ENCODE measurements at regions not wholly inside any gene's neighbourhood (a gene's known extent, or its start where the extent isn't known, plus 50 kb on each side); places are given as distances from the start of the nearest gene placed in this dataset.
"Not testable (repeated sequence)": the region's sequence is repeated elsewhere in the genome, so short reads cannot be mapped to it uniquely, and the experiment has no call there.

GRCh38 chr3:29182828-29183227 lies 98.0 kb upstream of the RBMS3 start:
- not testable (repeated sequence) for DNase-seq; H3K4me3 ChIP-seq (ENCODE audit: insufficient read depth, low read depth, low read length); H3K36me3 ChIP-seq (replicated peaks; ENCODE audit: control insufficient read depth, insufficient read depth, low read length); H3K27me3 ChIP-seq (ENCODE audit: control insufficient read depth, insufficient read depth, low read length)

- no peak for DNase-seq
These were observed 97.4 kb upstream of the RBMS3 start for GRCh38 chr3:29183346-29184087.

GRCh38 chr3:29185706-29186105 lies 95.2 kb upstream of the RBMS3 start:
- no peak for DNase-seq
- Histone ChIP-seq H3K36me3 (replicated peaks; ENCODE audit: control insufficient read depth, insufficient read depth, low read length) (no peaks in the 10 kb centered on the region), H3K4me3 (ENCODE audit: insufficient read depth, low read depth, low read length) (no peak overlapping the region), H3K27me3 (ENCODE audit: control insufficient read depth, insufficient read depth, low read length) (no peaks in the 10 kb centered on the region)

More at GRCh38 chr3:29183346-29184087, 97.4 kb upstream of the RBMS3 start:
- Histone ChIP-seq H3K27me3 (ENCODE audit: control insufficient read depth, insufficient read depth, low read length) (no peaks in the 10 kb centered on the region), H3K36me3 (replicated peaks; ENCODE audit: control insufficient read depth, insufficient read depth, low read length) (no peaks in the 10 kb centered on the region), H3K4me3 (ENCODE audit: insufficient read depth, low read depth, low read length) (no peak overlapping the region)

GRCh38 chr3:29186131-29186599 lies 94.7 kb upstream of the RBMS3 start:
- no peak overlapping the region for H3K4me3 ChIP-seq (ENCODE audit: insufficient read depth, low read depth, low read length)
- no peak for DNase-seq
- no peaks in the 10 kb centered on the region for H3K27me3 ChIP-seq (ENCODE audit: control insufficient read depth, insufficient read depth, low read length)
- H3K36me3 ChIP-seq (replicated peaks; ENCODE audit: control insufficient read depth, insufficient read depth, low read length) = no peaks in the 10 kb centered on the region

GRCh38 chr3:29186982-29187725 lies 93.7 kb upstream of the RBMS3 start:
- Histone ChIP-seq H3K4me3 (ENCODE audit: insufficient read depth, low read depth, low read length) (no peak overlapping the region), H3K36me3 (replicated peaks; ENCODE audit: control insufficient read depth, insufficient read depth, low read length) (no peaks in the 10 kb centered on the region), H3K27me3 (ENCODE audit: control insufficient read depth, insufficient read depth, low read length) (no peaks in the 10 kb centered on the region)
- DNase-seq = no peak

DNA sequence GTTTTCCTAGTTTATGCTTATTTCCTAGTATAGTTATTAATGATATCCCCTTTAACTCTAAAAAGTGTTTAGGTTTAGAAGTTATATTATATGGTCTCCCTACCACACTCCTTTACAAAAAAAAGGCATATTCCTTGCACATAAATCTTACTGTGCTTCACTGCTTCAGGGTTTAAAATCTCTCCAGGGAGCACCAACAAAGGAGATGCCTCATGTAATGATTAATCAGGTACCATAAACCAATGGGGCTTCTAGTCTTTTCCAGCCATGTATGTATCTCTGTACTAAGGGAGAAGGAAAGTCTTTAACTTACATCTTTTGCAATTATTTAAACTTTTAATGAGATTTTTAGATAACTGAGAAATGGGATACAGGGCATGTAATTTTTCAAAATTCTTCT lies 91.5 kb upstream of the RBMS3 start:
- DNase-seq = no peak
- Histone ChIP-seq H3K36me3 (replicated peaks; ENCODE audit: control insufficient read depth, insufficient read depth, low read length) (no peaks in the 10 kb centered on the region), H3K27me3 (ENCODE audit: control insufficient read depth, insufficient read depth, low read length) (no peaks in the 10 kb centered on the region), H3K4me3 (ENCODE audit: insufficient read depth, low read depth, low read length) (no peak overlapping the region)

GRCh38 chr3:29194139-29194538 lies 86.7 kb upstream of the RBMS3 start:
- Histone ChIP-seq H3K27me3 (ENCODE audit: control insufficient read depth, insufficient read depth, low read length) (no peaks in the 10 kb centered on the region), H3K4me3 (ENCODE audit: insufficient read depth, low read depth, low read length) (no peak overlapping the region), H3K36me3 (replicated peaks; ENCODE audit: control insufficient read depth, insufficient read depth, low read length) (no peaks in the 10 kb centered on the region)
- no peak for DNase-seq

- DNase-seq = no peak
- Histone ChIP-seq H3K27me3 (ENCODE audit: control insufficient read depth, insufficient read depth, low read length) (no peaks in the 10 kb centered on the region), H3K36me3 (replicated peaks; ENCODE audit: control insufficient read depth, insufficient read depth, low read length) (no peaks in the 10 kb centered on the region), H3K4me3 (ENCODE audit: insufficient read depth, low read depth, low read length) (no peak overlapping the region)
These were observed 85.8 kb upstream of the RBMS3 start for GRCh38 chr3:29195056-29195455.

DNA sequence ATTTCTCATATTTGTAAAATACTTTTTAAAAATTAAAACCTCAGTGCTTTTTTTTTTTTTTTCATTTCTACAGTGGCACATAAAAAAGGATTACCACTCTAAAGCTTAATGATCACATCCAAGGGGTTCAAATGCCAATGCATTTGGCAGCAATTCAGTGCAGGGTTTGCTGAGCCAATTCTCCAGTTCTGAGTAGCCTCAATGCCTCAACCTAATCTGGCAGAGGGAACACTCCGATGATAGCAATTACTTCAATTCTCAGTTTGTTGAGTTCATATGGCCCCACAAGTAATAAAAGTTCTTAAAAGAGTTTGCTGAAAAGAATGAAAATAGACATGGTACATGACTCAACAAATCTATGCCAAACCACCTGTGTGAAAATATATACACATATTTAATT lies 79.3 kb upstream of the RBMS3 start:
- H3K4me3 ChIP-seq (ENCODE audit: insufficient read depth, low read depth, low read length) = no peak overlapping the region
- no peaks in the 10 kb centered on the region for H3K36me3 ChIP-seq (replicated peaks; ENCODE audit: control insufficient read depth, insufficient read depth, low read length)
- H3K27me3 ChIP-seq (ENCODE audit: control insufficient read depth, insufficient read depth, low read length) = no peaks in the 10 kb centered on the region
- DNase-seq = no peak

- Histone ChIP-seq H3K27me3 (ENCODE audit: control insufficient read depth, insufficient read depth, low read length) (no peaks in the 10 kb centered on the region), H3K4me3 (ENCODE audit: insufficient read depth, low read depth, low read length) (no peak overlapping the region), H3K36me3 (replicated peaks; ENCODE audit: control insufficient read depth, insufficient read depth, low read length) (no peaks in the 10 kb centered on the region)
- no peak for DNase-seq
These were observed 78.5 kb upstream of the RBMS3 start for GRCh38 chr3:29202378-29202777.

DNA sequence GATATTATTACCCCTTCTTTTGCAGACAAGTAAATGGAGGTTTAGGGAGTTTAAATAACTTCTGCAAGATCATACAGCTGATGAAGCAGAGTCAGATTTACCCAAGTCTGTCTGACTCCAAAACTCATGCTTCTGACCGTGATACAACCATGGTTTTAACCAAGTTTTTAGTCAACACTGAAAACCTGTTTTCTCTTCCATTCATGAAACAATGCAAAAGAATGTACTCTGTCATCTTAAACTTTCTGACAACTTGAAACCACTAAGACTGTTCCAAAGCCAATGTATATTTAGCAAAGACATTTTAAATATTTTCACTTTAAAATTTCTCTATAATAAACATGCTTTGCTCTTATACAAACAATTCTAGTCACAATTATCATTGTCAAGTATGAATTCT lies 77.0 kb upstream of the RBMS3 start:
- no peak for DNase-seq
- Histone ChIP-seq H3K36me3 (replicated peaks; ENCODE audit: control insufficient read depth, insufficient read depth, low read length) (no peaks in the 10 kb centered on the region), H3K27me3 (ENCODE audit: control insufficient read depth, insufficient read depth, low read length) (no peaks in the 10 kb centered on the region), H3K4me3 (ENCODE audit: insufficient read depth, low read depth, low read length) (no peak overlapping the region)

GRCh38 chr3:29207427-29207826 lies 73.4 kb upstream of the RBMS3 start:
- Histone ChIP-seq H3K27me3 (ENCODE audit: control insufficient read depth, insufficient read depth, low read length) (no peaks in the 10 kb centered on the region), H3K36me3 (replicated peaks; ENCODE audit: control insufficient read depth, insufficient read depth, low read length) (no peaks in the 10 kb centered on the region), H3K4me3 (ENCODE audit: insufficient read depth, low read depth, low read length) (no peak overlapping the region)
- DNase-seq = no peak

DNA sequence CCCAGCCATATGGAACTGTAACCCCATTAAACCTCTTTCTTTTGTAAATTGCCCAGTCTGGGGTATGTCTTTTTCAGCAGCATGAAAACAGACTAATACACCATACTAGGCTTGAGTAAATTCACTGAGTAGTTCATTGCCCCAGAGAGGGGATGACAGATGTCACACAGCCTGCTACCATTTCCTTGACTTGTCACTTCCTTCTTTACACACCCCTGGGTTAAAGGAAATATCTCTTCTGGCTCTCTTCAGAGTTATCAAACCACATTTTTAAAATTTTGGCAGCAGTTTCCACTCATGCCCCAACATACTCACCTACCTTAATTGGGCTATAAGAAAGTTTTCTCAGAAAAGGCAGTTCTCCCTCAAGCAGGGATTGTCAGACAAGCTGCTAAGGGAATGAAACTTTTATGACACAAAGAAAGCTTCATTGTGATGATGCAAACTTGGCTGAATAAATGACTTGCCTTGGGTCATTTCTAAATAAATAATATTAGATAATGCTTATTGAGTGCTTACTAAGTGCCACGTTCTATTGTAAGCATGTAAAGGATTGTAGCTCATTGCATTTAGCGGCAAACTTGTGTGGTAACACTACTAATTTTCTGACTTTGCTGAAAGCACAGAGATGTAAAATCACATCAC lies 68.0 kb upstream of the RBMS3 start:
- Histone ChIP-seq H3K4me3 (ENCODE audit: insufficient read depth, low read depth, low read length) (no peak overlapping the region), H3K27me3 (ENCODE audit: control insufficient read depth, insufficient read depth, low read length) (no peaks in the 10 kb centered on the region)
- DNase-seq = no peak

DNA sequence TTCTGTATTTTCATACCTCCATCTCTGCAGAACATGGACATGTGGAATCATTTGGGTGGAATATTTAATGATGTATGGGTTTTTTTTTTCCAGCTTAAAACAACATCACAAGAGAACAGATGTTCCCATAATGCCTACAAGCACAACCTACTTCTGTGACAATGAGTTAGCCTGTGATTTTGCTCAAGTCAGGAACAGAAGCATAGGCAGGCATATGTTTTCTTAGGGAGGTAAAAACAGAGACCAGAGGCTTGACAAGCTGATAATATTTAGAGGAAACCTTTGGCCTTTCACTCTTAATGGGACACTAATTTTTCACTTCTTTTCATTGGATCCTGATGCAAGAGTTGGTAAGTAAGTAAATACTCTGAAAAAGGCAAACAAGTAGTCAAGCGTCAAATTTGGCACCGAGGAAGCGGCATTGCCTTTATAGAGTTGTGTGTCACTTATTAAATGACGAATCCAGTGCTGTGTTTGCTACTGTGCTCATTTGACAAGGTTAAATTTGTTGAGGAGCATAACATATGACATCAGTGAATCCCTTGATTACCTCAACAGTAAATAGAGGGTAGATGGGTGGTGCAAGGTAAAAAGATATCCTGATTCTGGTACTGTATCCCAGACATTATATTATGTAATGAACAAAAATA lies 66.7 kb upstream of the RBMS3 start:
- H3K27me3 ChIP-seq (ENCODE audit: control insufficient read depth, insufficient read depth, low read length) = no peaks in the 10 kb centered on the region
- no peak overlapping the region for H3K4me3 ChIP-seq (ENCODE audit: insufficient read depth, low read depth, low read length)
- DNase-seq = no peak

More for the DNA sequence above, 68.0 kb upstream of the RBMS3 start:
- H3K36me3 ChIP-seq (replicated peaks; ENCODE audit: control insufficient read depth, insufficient read depth, low read length) = no peaks in the 10 kb centered on the region

More for the DNA sequence above, 66.7 kb upstream of the RBMS3 start:
- no peaks in the 10 kb centered on the region for H3K36me3 ChIP-seq (replicated peaks; ENCODE audit: control insufficient read depth, insufficient read depth, low read length)

Data from H7 (cell line).